ENCODE measurements at regions not wholly inside any gene's neighbourhood (a gene's known extent, or its start where the extent isn't known, plus 50 kb on each side); places are given as distances from the start of the nearest gene placed in this dataset.

DNA sequence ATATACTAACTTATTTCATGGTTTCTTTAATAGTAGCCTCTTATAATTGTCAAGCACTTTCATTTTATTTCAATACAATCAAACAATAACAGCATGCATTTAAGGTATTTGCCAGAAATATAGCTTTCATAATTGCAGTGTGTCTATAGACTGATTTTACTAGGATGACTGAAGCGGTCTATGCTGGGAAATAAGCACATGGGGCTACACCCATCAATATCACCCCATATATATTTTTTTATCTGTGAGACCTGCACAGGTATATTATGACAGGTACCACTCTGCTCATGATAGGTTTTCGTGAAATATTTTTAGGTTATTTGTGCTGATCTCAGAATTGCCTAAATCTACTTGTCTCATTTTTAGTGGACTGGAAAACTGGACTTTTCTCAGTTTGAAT, 229.1 kb upstream of the PITX2 start:
- no CpG with 5 or more reads among the region's 2 CpGs for WGBS, 2 experiments (ENCODE audit: extremely low coverage in 2 of 2, insufficient read length in 1 of 2)
- Histone ChIP-seq H4K91ac (ENCODE audit: insufficient read depth, low read depth, low read length) (no peak overlapping the region), H3K27ac (ENCODE audit: insufficient read depth, low read length) (no peak overlapping the region), H2AFZ (replicated peaks; ENCODE audit: low read length, poor library complexity) (no peak overlapping the region), H4K20me1 (ENCODE audit: insufficient read depth, low read length) (no peaks in the 10 kb centered on the region), H3K56ac (ENCODE audit: extremely low read depth, insufficient read depth, low read length) (no peak overlapping the region), H3K9me1 (ENCODE audit: insufficient read depth, low read length) (0 out of 2 replicates have a peak, but pooled peaks cover 2% of the 10 kb centered on the region), H2BK5ac (ENCODE audit: low read depth, low read length, poor library complexity, severe bottlenecking) (no peak overlapping the region), H3K4me1 (ENCODE audit: control insufficient read depth, insufficient read depth, low read length) (no peaks in the 10 kb centered on the region), H4K8ac (ENCODE audit: low read depth in 2 of 2, low read length in 2 of 2) (no peak overlapping the region), H3K27me3 (ENCODE audit: control insufficient read depth, insufficient read depth, low read length) (peaks cover 4% of the 10 kb centered on the region; the same call in 1 of the 2 replicates), H3K4me2 (ENCODE audit: low read depth, low read length) (no peak overlapping the region), H3K23ac (ENCODE audit: low read depth, low read length) (no peak overlapping the region), H3K79me1 (ENCODE audit: low read depth in 1 of 2, low read length in 2 of 2) (no peaks in the 10 kb centered on the region), H2BK15ac (ENCODE audit: low read depth, low read length) (no peak overlapping the region), H2BK20ac (ENCODE audit: low read depth, low read length) (no peak overlapping the region), H3K9ac (ENCODE audit: low read depth, low read length) (no peak overlapping the region), H3K18ac (ENCODE audit: low read depth, low read length) (no peak overlapping the region), H3K14ac (replicated peaks; ENCODE audit: low read depth, low read length) (no peak overlapping the region), H2AK9ac (replicated peaks; ENCODE audit: low read depth, low read length, poor library complexity) (no peak overlapping the region), H2BK120ac (ENCODE audit: low read depth, low read length) (no peak overlapping the region), H3K36me3 (ENCODE audit: control insufficient read depth, insufficient read depth, low read length) (no peaks in the 10 kb centered on the region), H3K9me3 (ENCODE audit: control insufficient read depth, insufficient read depth, low read length) (no peaks in the 10 kb centered on the region), H4K5ac (ENCODE audit: low read depth, low read length) (no peak overlapping the region), H3K4ac (ENCODE audit: low read depth, low read length) (no peak overlapping the region), H3K4me3 (ENCODE audit: insufficient read depth, low read depth, low read length) (no peak overlapping the region), H2AK5ac (ENCODE audit: low read depth, low read length) (no peak overlapping the region)
- no TSS peak for BruUV-seq (replicated peaks)
- ATAC-seq (ENCODE audit: low read depth) (no peak), DNase-seq (no peak)
- CTCF ChIA-PET: no interaction called here
- in situ Hi-C loops (cut with MboI; ENCODE audit: low sequenced_read_pairs) (no loop called here), dilution Hi-C loops (cut with HindIII; ENCODE audit: low sequenced_read_pairs, unreplicated experiment) (no loop called here), intact Hi-C loops (cut with micrococcal nuclease) (loop anchor here (5.0 kb wide), 1 partner anchor 200 kb away; no protein-coding TSS in a partner anchor)
- POLR2A ChIA-PET (ENCODE audit: unreplicated experiment): no interaction called here
- TF ChIP-seq MAZ (IDR thresholded peaks at IDR 0.05; ENCODE audit: borderline replicate concordance, low read depth, low read length): no peak
- TF ChIP-seq MXI1 (IDR thresholded peaks at IDR 0.05; ENCODE audit: borderline replicate concordance, low read depth, low read length): no peak
- no peak for TF ChIP-seq RAD21 (IDR thresholded peaks at IDR 0.05; ENCODE audit: low read length)
- TF ChIP-seq CEBPB (IDR thresholded peaks at IDR 0.05; ENCODE audit: low read depth, low read length): no peak
- TF ChIP-seq FOS (IDR thresholded peaks at IDR 0.05; ENCODE audit: low read depth, low read length): no peak
- no peak for TF ChIP-seq CHD1 (IDR thresholded peaks at IDR 0.05; ENCODE audit: low read depth, low read length)
- TF ChIP-seq, protein P1, sequence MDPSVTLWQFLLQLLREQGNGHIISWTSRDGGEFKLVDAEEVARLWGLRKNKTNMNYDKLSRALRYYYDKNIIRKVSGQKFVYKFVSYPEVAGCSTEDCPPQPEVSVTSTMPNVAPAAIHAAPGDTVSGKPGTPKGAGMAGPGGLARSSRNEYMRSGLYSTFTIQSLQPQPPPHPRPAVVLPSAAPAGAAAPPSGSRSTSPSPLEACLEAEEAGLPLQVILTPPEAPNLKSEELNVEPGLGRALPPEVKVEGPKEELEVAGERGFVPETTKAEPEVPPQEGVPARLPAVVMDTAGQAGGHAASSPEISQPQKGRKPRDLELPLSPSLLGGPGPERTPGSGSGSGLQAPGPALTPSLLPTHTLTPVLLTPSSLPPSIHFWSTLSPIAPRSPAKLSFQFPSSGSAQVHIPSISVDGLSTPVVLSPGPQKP (IDR thresholded peaks at IDR 0.05; ENCODE audit: borderline replicate concordance, low read depth, low read length): no peak
- TF ChIP-seq, protein P2, sequence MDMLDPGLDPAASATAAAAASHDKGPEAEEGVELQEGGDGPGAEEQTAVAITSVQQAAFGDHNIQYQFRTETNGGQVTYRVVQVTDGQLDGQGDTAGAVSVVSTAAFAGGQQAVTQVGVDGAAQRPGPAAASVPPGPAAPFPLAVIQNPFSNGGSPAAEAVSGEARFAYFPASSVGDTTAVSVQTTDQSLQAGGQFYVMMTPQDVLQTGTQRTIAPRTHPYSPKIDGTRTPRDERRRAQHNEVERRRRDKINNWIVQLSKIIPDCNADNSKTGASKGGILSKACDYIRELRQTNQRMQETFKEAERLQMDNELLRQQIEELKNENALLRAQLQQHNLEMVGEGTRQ (IDR thresholded peaks at IDR 0.05; ENCODE audit: low read depth, low read length): no peak
- no peak for TF ChIP-seq BHLHE40 (IDR thresholded peaks at IDR 0.05; ENCODE audit: low read depth, low read length)
- TF ChIP-seq SMC3 (IDR thresholded peaks at IDR 0.05; ENCODE audit: low read depth, low read length): no peak
- TF ChIP-seq, protein P3, sequence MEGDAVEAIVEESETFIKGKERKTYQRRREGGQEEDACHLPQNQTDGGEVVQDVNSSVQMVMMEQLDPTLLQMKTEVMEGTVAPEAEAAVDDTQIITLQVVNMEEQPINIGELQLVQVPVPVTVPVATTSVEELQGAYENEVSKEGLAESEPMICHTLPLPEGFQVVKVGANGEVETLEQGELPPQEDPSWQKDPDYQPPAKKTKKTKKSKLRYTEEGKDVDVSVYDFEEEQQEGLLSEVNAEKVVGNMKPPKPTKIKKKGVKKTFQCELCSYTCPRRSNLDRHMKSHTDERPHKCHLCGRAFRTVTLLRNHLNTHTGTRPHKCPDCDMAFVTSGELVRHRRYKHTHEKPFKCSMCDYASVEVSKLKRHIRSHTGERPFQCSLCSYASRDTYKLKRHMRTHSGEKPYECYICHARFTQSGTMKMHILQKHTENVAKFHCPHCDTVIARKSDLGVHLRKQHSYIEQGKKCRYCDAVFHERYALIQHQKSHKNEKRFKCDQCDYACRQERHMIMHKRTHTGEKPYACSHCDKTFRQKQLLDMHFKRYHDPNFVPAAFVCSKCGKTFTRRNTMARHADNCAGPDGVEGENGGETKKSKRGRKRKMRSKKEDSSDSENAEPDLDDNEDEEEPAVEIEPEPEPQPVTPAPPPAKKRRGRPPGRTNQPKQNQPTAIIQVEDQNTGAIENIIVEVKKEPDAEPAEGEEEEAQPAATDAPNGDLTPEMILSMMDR (conservative IDR thresholded peaks at IDR 0.05; ENCODE audit: low read depth, low read length): no peak
- TF ChIP-seq POLR2A (IDR thresholded peaks at IDR 0.05; ENCODE audit: low read depth, low read length): no peak
- TF ChIP-seq MAFK (IDR thresholded peaks at IDR 0.05; ENCODE audit: low read depth, low read length): no peak
- no peak for TF ChIP-seq NFE2L2 (IDR thresholded peaks at IDR 0.05; ENCODE audit: low read depth, low read length)
- no peak for TF ChIP-seq RFX5 (IDR thresholded peaks at IDR 0.05; ENCODE audit: low read depth, low read length)

All from IMR-90 (cell line).